ENCODE measurements at regions not wholly inside any gene's neighbourhood (a gene's known extent, or its start where the extent isn't known, plus 50 kb on each side); places are given as distances from the start of the nearest gene placed in this dataset.

GRCh38 chr5:161009817-161010216 lies 157.8 kb upstream of the ATP10B start (continued):
- no peak for TF ChIP-seq RFX5 (IDR thresholded peaks at IDR 0.05; ENCODE audit: low read length)
- no peak for TF ChIP-seq JUND (IDR thresholded peaks at IDR 0.05)

- Histone ChIP-seq H2AFZ (ENCODE audit: low read depth) (no peak overlapping the region), H3K9ac (no peak overlapping the region), H3K27ac (ENCODE audit: low read depth in 2 of 2, low read length in 1 of 2) (no peak overlapping the region), H3K79me2 (ENCODE audit: insufficient read depth) (no peaks in the 10 kb centered on the region), H3K27me3 (ENCODE audit: insufficient read depth) (no peaks in the 10 kb centered on the region), H3K4me1 (ENCODE audit: control insufficient read depth in 1 of 2, insufficient read depth in 2 of 2, low read depth in 1 of 2, low read length in 1 of 2) (no peaks in the 10 kb centered on the region), H3K36me3 (replicated peaks in 1 of 2; ENCODE audit: control insufficient read depth in 1 of 2, insufficient read depth in 2 of 2, low read length in 1 of 2) (no peaks in the 10 kb centered on the region), H3F3A (replicated peaks; ENCODE audit: insufficient read depth) (no peaks in the 10 kb centered on the region), H4K20me1 (ENCODE audit: insufficient read depth) (no peaks in the 10 kb centered on the region), H3K4me2 (no peak overlapping the region), H3K9me2 (no peaks in the 10 kb centered on the region), H3K4me3 (ENCODE audit: low read depth in 2 of 2, low read length in 1 of 2) (no peak overlapping the region), H3K9me3 (no peaks in the 10 kb centered on the region)
- POLR2A ChIA-PET: no interaction called here
- DNase-seq: no peak
- TF ChIP-seq RXRA (IDR thresholded peaks at IDR 0.05; ENCODE audit: borderline replicate concordance, low read depth): no peak
- no peak for TF ChIP-seq MXI1 (IDR thresholded peaks at IDR 0.05; ENCODE audit: low read depth, low read length)
- TF ChIP-seq EZH2phosphoT487 (IDR thresholded peaks at IDR 0.05; ENCODE audit: borderline replicate concordance, low read depth): no peak
- no peak for TF ChIP-seq YY1 (IDR thresholded peaks at IDR 0.05; ENCODE audit: low read depth)
- no peak for TF ChIP-seq PBX3 (IDR thresholded peaks at IDR 0.05)
- no peak for TF ChIP-seq FOSL2 (IDR thresholded peaks at IDR 0.05; ENCODE audit: borderline replicate concordance, low read depth)
- no peak for TF ChIP-seq RFX5 (IDR thresholded peaks at IDR 0.05; ENCODE audit: low read length)
- TF ChIP-seq GATA2 (CRISPR knock-in tag; IDR thresholded peaks at IDR 0.05): no peak
- TF ChIP-seq USF2 (IDR thresholded peaks at IDR 0.05; ENCODE audit: borderline replicate concordance, low read depth, low read length): no peak
- no peak for TF ChIP-seq TCF12 (IDR thresholded peaks at IDR 0.05)
- TF ChIP-seq USF1 (IDR thresholded peaks at IDR 0.05; ENCODE audit: borderline replicate concordance, low read depth): no peak
- no peak for TF ChIP-seq IRF3 (IDR thresholded peaks at IDR 0.05; ENCODE audit: low read depth, low read length)
- 14% methylated on average over 2 of the region's 2 CpGs for WGBS (ENCODE audit: low lambda C conversion rate)
- CTCF ChIA-PET: no interaction called here
These were observed 157.2 kb upstream of the ATP10B start for GRCh38 chr5:161009194-161009593.

GRCh38 chr5:161007879-161008278 lies 155.9 kb upstream of the ATP10B start:
- POLR2A ChIA-PET: no interaction called here
- H4K20me1 ChIP-seq (ENCODE audit: insufficient read depth): no peaks in the 10 kb centered on the region
- 0% methylated on average over 2 of the region's 2 CpGs for WGBS (ENCODE audit: low lambda C conversion rate)
- TF ChIP-seq EZH2phosphoT487 (IDR thresholded peaks at IDR 0.05; ENCODE audit: borderline replicate concordance, low read depth): no peak
- no peak for TF ChIP-seq RFX5 (IDR thresholded peaks at IDR 0.05; ENCODE audit: low read length)
- TF ChIP-seq REST (IDR thresholded peaks at IDR 0.05; ENCODE audit: low read depth, low read length): no peak
- TF ChIP-seq ZBTB33 (IDR thresholded peaks at IDR 0.05; ENCODE audit: borderline replicate concordance, low read depth): no peak
- TF ChIP-seq MEF2A (IDR thresholded peaks at IDR 0.05; ENCODE audit: borderline replicate concordance, low read depth): no peak

More at GRCh38 chr5:161007879-161008278, 155.9 kb upstream of the ATP10B start:
- DNase-seq: no peak
- Histone ChIP-seq H3K36me3 (replicated peaks in 1 of 2; ENCODE audit: control insufficient read depth in 1 of 2, insufficient read depth in 2 of 2, low read length in 1 of 2) (no peaks in the 10 kb centered on the region), H3K79me2 (ENCODE audit: insufficient read depth) (no peaks in the 10 kb centered on the region), H3K4me3 (ENCODE audit: low read depth in 2 of 2, low read length in 1 of 2) (no peak overlapping the region), H3K9ac (no peak overlapping the region), H3K9me2 (no peaks in the 10 kb centered on the region), H2AFZ (ENCODE audit: low read depth) (no peak overlapping the region), H3K9me3 (no peaks in the 10 kb centered on the region), H3K27ac (ENCODE audit: low read depth in 2 of 2, low read length in 1 of 2) (no peak overlapping the region), H3K4me2 (no peak overlapping the region), H3K4me1 (ENCODE audit: control insufficient read depth in 1 of 2, insufficient read depth in 2 of 2, low read depth in 1 of 2, low read length in 1 of 2) (no peaks in the 10 kb centered on the region), H3K27me3 (ENCODE audit: insufficient read depth) (no peaks in the 10 kb centered on the region), H3F3A (replicated peaks; ENCODE audit: insufficient read depth) (no peaks in the 10 kb centered on the region)
- CTCF ChIA-PET: no interaction called here

All from SK-N-SH (cell line).